MG63 (cell line): ENCODE measurements at regions not wholly inside any gene's neighbourhood (a gene's known extent, or its start where the extent isn't known, plus 50 kb on each side); places are given as distances from the start of the nearest gene placed in this dataset.
"Not testable (repeated sequence)": the region's sequence is repeated elsewhere in the genome, so short reads cannot be mapped to it uniquely, and the experiment has no call there.

ENCODE experiments used
- DNase-seq: peaks from one replicate; pipeline ENCODE4 v3.0.0-alpha.2; 2020
- H3K27me3 ChIP-seq: fragments of 250-450 bp; sonication (Bioruptor Pico); 2 replicates; pipeline ENCODE4 v1.5.1; 2020; ENCODE audit warnings: mild to moderate bottlenecking, moderate library complexity
- H3K36me3 ChIP-seq: fragments of 250-450 bp; sonication (Bioruptor Pico); 2 replicates; pipeline ENCODE4 v1.5.1; 2020; ENCODE audit warnings: mild to moderate bottlenecking, moderate library complexity
- H3K4me3 ChIP-seq: fragments of 250-450 bp; sonication (Bioruptor Pico); 2 replicates; pipeline ENCODE4 v1.5.1; 2020; ENCODE audit warnings: mild to moderate bottlenecking, moderate library complexity
- H3K9me3 ChIP-seq: fragments of 250-450 bp; sonication (Bioruptor Pico); 2 replicates; pipeline ENCODE4 v1.5.1; 2020; ENCODE audit warnings: mild to moderate bottlenecking, moderate library complexity

DNA sequence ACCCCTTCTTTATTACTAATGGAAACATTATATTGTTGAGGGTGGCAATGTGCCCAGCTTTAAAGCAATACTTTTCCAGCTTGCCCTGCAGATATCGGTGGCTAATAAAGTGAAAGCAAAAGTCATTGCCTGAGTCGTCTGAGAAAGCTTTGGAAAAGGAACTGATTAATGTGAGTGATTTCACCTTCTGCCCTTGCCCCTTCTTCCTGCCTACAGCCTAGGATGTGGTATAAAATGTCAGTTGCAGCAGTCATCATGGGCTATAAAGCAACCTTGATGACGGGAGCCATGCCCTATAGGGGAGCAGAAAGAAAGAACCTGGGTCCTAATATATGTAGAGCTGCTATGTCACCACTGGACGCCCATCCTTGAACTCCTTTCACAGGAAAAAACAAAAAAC, 132.4 kb upstream of the USP9X start:
- H3K27me3 ChIP-seq = no peaks in the 10 kb centered on the region
- no peaks in the 10 kb centered on the region for H3K36me3 ChIP-seq
- DNase-seq = no peak
- no peaks in the 10 kb centered on the region for H3K9me3 ChIP-seq
- peak overlapping the region; percentile 24; the same call in 1 of the 2 replicates for H3K4me3 ChIP-seq

DNA sequence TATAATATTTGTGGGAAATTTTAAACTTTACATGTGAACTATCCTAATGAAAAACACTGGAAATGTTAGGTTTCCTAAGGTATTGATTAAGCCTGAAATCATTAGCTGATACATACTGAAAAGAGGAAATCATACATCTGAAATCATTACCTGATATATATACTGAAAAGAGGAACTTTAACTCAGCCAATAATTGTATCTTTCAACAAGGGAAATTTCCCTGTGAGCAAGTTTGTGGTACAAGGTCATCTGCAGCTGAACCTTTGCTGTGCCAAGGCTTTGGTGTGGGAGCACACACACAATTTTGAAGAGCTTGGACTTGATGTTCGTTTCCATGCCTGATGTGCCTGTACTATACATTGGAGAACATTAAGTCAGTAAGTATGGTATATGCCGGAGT, 131.9 kb upstream of the USP9X start:
- Histone ChIP-seq H3K4me3 (no peak overlapping the region), H3K36me3 (no peaks in the 10 kb centered on the region), H3K9me3 (no peaks in the 10 kb centered on the region), H3K27me3 (no peaks in the 10 kb centered on the region)
- DNase-seq = no peak

DNA sequence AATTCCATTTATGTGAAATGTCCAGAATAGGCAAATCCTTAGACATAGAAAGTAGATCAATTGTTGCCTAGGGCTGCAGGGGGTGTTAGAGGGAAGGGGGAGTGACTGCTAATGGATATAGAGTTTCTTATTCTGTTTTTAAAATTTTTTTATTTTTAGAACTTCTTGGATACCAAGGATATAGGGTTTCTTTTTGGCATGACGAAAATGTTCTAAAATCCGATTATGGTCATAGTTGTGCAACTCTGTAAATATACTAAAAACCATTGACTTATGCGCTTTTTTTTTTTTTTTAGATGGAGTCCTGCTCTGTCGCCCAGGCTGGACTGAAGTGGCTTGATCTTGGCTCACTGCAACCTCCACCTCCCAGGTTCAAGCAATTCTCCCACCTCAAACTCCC, 125.2 kb upstream of the USP9X start:
- DNase-seq = no peak
- H3K9me3 ChIP-seq = no peaks in the 10 kb centered on the region
- H3K36me3 ChIP-seq = no peaks in the 10 kb centered on the region
- no peaks in the 10 kb centered on the region for H3K27me3 ChIP-seq
- no peak overlapping the region for H3K4me3 ChIP-seq

DNA sequence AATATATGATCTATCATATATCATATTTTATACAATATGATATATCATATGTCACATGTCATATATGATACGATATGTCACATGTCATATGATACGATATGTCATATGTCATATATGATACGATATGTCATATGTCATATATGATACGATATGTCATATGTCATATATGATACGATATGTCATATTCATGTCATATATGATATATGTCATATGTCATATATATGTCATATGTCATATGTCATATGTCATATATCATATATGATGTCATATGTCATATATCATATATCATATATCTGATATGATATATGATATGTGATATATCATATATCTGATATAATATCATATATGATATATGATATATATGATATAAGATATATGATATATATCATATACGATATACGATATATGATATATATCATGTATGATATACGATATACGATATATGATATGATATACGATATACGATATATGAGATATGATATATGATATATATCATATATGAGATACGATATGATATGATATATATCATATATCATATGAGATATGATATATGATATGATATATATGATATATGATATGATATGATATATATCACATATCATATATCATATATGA, 122.3 kb upstream of the USP9X start:
- no peaks in the 10 kb centered on the region for H3K27me3 ChIP-seq
- no peaks in the 10 kb centered on the region for H3K36me3 ChIP-seq
- no peak for DNase-seq
- H3K9me3 ChIP-seq = no peaks in the 10 kb centered on the region
- no peak overlapping the region for H3K4me3 ChIP-seq

DNA sequence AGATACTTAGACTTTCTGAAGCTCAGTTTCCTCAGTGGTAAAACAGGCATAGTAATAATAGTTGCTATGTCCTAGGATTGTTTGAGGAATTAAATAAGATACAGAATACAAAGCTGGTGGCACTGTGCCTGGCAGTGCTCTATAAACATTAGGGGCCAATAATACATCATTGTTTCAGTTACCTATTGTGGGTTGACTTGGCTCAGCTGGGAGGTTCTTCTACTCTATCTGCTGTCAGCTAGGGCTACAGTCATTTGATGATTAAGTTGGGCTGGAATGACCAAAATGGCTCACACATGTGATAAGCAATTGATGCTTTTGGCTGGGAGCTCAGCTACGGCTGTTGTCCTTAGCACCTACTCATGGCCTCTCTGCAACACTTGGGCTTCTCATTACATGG, 121.2 kb upstream of the USP9X start:
- H3K36me3 ChIP-seq = no peaks in the 10 kb centered on the region
- H3K9me3 ChIP-seq = no peaks in the 10 kb centered on the region
- DNase-seq = no peak

DNA sequence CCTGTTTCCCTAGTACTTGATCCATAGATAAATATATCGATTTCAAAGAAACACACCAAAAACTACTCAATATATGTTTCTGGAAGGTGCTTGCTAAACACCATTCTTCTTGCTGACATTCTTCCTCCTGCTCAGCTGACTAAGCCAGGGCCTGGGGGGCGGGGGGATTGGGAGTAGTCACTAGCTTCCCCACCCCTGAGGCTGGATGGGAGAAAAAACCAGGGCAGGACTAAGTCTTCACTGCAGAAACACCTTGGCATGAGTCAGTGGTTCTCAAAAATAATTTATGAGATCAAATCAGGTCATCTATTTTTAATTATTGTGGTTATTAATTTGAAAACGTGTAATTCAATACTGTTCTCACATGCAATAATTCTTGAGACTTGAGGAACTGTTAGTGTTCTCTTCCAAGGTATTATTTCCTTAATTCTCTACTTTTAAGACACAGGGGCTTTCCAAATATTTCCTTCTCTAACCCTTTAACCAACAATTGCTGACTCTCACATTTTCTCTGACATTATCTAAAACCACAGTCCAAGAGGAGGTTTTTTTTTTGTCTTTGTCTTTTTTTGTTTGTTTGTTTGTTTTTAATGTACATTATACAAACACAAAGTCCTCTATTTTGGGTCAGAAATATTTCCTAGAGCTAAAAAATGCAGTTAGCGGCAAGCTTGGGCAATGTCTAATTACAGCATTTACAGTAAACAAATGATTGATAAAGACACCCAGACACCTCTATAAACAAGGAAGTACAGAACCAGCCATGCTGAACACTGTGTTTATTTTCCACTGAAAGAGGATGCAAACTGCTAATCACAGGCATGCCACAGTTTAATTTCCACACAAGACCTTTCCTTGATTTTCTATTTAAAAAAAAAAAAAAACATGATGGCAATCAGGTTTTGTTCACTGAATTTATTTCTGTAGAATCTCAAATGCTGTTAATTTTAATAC, 120.3 kb upstream of the USP9X start:
- H3K4me3 ChIP-seq = no peak overlapping the region
- H3K36me3 ChIP-seq = no peaks in the 10 kb centered on the region
- H3K27me3 ChIP-seq = no peaks in the 10 kb centered on the region
- no peak for DNase-seq
- no peaks in the 10 kb centered on the region for H3K9me3 ChIP-seq

More for the DNA sequence above, 121.2 kb upstream of the USP9X start:
- Histone ChIP-seq H3K27me3 (no peaks in the 10 kb centered on the region), H3K4me3 (no peak overlapping the region)

DNA sequence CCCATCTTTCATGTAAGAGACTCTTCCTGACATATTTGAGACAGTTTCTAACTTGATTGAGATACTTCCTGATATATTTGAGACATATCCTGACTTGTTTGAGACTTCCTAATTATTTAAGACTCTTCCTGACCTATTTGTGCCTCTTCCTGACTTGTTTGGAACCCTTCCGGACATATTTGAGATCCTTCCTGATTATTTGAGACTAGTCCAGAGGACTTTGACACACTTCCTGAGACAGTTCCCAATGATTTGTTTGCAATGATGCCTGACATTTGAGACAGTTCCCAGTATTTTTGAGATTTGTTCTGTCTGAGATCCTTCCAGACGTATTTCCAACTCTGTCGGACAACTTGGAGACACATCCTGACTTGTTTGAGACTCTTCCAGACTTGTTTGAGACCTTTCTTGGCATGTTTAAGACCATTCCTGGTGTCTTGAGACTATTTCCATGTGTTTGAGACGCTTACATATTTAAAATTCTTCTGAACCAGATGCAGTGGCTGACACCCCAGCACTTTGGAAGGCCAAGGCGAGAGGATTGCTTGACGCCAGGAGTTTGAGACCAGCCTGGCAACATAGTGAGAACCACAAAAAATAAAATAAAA, 118.9 kb upstream of the USP9X start:
- Histone ChIP-seq H3K27me3 (no peaks in the 10 kb centered on the region), H3K9me3 (no peaks in the 10 kb centered on the region), H3K36me3 (no peaks in the 10 kb centered on the region), H3K4me3 (no peak overlapping the region)
- no peak for DNase-seq

DNA sequence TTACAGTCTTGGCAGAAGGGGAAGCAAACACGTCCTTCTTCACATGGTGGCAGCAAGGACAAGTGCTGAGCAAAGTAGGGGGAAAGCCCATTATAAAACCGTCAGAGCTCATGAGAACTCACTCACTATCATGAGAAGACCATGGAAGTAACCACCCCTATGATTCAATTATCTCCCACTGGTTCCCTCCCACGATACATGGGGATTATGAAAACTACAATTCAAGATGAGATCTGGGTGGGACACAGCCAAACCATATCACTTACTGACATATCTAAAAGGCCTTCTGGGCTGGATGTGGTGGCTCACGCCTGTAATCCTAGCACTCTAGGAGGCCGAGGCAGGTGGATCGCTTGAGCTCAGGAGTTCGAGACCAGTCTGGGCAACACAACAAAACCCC, 117.1 kb upstream of the USP9X start:
- DNase-seq = no peak
- no peak overlapping the region for H3K4me3 ChIP-seq
- H3K27me3 ChIP-seq = no peaks in the 10 kb centered on the region
- no peaks in the 10 kb centered on the region for H3K36me3 ChIP-seq
- H3K9me3 ChIP-seq = no peaks in the 10 kb centered on the region

DNA sequence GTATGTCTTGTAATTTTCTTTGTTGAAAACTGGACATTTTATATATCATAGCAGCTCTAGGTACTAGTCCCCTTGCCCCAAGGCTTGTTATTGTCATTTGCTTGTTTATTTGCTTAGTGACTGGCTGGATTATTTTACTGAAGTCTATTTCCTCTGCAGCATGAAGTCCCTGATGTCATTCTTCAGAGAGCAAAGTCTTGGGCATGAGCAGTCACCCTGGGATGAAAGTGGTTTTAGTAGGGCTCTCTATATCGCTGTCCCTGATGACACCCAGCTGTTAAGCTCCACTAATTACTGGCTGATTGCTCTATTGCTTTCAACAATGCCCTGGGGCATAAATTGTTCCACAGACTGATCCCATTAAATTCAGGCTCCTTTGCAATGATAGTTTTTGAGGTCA, 113.5 kb upstream of the USP9X start:
- H3K36me3 ChIP-seq = no peaks in the 10 kb centered on the region
- no peaks in the 10 kb centered on the region for H3K9me3 ChIP-seq
- H3K27me3 ChIP-seq = no peaks in the 10 kb centered on the region
- H3K4me3 ChIP-seq = no peak overlapping the region
- DNase-seq = no peak

DNA sequence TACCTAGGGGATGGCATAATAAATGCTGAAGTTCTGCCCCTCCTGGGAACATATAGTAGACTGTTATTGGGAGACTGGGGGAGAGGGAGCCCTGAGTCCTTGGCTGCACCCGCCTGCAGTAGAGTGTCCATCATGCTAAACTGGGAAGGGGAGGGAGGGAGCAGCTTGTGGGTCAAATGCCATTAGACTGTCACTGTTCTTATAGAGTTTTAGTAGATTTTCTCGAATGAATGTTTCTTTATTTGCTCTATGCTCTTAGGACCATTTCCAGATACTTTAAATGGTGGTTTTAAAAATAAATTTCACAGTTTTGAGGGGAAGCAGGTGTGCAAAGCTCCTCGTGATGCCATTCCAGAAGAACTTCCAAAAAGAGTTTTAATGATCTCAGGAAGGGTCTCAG, 111.6 kb upstream of the USP9X start:
- DNase-seq = no peak
- H3K4me3 ChIP-seq = no peak overlapping the region
- H3K27me3 ChIP-seq = no peaks in the 10 kb centered on the region
- H3K9me3 ChIP-seq = no peaks in the 10 kb centered on the region
- H3K36me3 ChIP-seq = no peaks in the 10 kb centered on the region

DNA sequence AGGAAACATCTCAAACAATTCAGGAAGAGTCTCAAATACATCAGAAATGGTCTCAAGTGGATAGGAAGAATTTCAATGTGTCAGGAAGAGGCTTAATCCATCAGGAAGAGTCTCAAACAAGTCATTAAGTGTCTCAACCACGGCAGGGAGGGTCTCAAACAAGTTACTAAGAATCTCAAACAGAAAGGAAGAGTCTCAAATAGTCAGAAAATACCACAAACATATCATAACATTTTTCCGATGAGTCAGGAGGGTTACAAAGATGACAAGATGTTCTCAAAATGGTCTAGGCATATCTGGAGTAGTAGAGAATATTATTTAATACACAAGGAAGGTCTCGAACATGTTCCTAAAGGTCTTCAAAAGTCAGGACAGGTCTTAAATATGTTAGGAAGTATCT, 109.3 kb upstream of the USP9X start:
- Histone ChIP-seq H3K4me3 (no peak overlapping the region), H3K9me3 (no peaks in the 10 kb centered on the region), H3K36me3 (no peaks in the 10 kb centered on the region), H3K27me3 (no peaks in the 10 kb centered on the region)
- no peak for DNase-seq

DNA sequence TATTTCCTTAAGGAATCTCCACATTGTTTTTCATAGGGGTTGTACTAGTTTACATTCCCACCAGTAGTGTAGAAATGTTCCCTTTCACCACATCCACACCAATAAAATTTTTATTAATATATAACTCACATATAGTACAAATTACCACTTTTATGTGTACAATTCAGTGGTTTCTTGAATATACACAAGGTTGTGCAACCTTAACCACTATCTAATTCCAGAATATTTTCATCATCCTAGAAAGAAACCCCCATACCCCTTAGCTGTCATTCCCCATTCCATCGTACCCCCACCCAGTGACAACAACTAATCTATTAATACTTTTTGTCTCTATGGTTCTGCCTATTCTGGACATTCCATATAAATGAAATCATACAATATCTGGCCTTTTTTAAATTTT, 108.3 kb upstream of the USP9X start:
- Histone ChIP-seq H3K4me3 (no peak overlapping the region), H3K9me3 (no peaks in the 10 kb centered on the region), H3K27me3 (no peaks in the 10 kb centered on the region), H3K36me3 (no peaks in the 10 kb centered on the region)
- DNase-seq = no peak

DNA sequence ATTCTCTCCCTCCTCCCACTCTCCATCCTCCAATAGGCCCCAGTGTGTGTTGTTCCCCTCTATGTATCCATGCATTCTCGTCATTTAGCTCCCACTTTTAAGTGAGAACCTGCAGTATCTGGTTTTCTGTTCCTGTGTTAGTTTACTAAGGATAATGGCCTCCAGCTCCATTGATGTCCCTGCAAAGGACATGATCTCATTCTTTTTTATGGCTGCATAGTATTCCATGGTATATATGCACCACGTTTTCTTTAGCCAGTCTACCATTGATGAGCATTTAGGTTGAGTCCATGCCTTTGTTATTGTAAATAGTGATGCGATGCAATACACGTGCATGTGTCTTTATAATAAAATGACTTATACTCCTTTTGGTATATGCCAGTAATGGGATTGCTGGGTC, 100.3 kb upstream of the USP9X start:
- no peak for DNase-seq
- Histone ChIP-seq H3K9me3 (no peaks in the 10 kb centered on the region), H3K36me3 (no peaks in the 10 kb centered on the region), H3K4me3 (no peak overlapping the region), H3K27me3 (no peaks in the 10 kb centered on the region)

DNA sequence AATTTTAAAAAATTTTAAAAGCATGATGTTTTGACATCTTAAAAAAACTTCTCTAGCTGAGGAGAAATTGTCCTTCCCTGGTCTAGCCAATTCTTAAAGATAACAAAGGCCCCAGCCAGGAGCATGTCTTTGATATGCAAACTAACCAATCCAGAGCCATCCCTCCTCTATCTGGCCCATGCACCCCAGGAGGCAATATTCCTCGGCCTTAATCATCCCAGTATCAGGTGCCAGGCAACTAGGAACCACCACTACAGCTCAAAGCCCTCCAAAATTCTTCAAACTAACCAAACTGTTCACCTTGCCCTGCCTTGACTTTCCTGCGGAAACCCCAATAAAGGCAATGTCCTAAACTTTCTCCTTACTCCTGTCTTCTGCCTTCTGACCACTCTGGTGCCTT, 97.8 kb upstream of the USP9X start:
- no peaks in the 10 kb centered on the region for H3K27me3 ChIP-seq
- no peaks in the 10 kb centered on the region for H3K36me3 ChIP-seq
- H3K4me3 ChIP-seq = no peak overlapping the region
- DNase-seq = no peak
- H3K9me3 ChIP-seq = no peaks in the 10 kb centered on the region

DNA sequence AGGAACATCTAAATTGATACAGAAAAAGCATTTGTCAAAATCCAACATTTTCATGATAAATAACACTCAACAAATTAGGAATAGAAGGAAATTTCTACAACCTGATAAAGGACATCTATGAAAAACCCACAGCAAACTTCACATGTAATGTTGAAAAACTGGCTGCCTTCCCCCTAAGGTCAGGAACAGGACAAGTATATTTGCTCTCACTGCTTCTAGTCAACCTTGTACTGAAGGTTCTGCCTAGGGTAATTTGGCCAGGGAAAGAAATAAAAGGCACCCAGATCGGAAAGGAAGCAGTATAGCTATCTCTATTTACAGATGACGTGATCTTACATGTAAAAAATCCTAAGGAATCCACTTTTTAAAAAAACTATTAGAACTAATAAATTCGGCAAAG, 97.1 kb upstream of the USP9X start:
- Histone ChIP-seq H3K36me3 (no peaks in the 10 kb centered on the region), H3K4me3 (no peak overlapping the region), H3K27me3 (no peaks in the 10 kb centered on the region), H3K9me3 (no peaks in the 10 kb centered on the region)
- no peak for DNase-seq

DNA sequence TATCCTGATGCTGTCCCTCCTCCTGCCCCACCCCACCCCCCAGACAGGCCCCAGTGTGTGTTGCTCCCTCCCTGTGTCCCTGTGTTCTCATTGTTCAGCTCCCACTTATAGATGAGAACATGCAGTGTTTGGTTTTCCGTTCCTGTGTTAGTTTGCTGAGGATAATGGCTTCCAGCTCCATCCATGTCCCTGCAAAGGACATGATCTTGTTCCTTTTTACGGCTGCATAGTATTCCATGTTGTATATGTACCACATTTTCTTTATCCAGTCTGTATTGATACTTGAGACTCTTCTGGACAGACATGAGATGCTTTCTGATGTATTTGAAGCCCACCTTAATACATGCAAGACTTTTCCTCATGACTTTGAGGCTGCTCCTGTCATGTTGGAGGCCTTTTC, 91.8 kb upstream of the USP9X start:
- not testable (repeated sequence) for H3K4me3 ChIP-seq, H3K9me3 ChIP-seq, H3K36me3 ChIP-seq, DNase-seq, H3K27me3 ChIP-seq

DNA sequence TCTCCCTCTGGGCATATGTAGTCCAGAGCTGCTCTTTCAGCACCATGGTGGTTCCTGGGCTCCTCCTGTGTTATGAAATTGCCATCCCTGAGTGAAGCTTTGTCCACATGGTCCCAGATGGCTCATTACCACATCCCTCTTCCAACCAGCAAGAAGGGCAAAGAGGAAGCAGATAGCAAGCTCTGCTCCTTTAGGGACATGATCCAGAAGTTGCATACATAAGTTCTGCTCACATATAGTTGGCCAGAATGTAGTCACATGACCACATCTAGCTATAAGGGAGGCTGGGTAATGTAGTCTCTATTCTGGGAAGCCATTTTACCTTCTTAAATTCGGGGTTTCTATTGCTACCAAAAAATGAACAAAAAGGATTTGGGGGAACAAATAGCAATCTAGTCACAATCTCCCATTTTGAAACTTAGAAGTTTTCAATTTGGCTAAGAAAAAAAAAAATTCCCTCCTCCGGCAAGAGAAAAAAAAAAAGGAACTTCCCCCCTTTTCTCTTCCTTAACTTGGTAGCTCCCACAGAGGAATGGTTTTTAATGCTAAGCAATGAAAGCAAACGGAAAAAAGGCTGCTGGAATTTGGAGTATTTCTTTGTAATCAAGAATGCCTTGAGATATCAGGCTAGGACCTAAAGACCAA, 88.2 kb upstream of the USP9X start:
- Histone ChIP-seq H3K36me3 (no peaks in the 10 kb centered on the region), H3K9me3 (no peaks in the 10 kb centered on the region), H3K27me3 (no peaks in the 10 kb centered on the region), H3K4me3 (no peak overlapping the region)
- no peak for DNase-seq
